ENCODE measurements at regions not wholly inside any gene's neighbourhood (a gene's known extent, or its start where the extent isn't known, plus 50 kb on each side); places are given as distances from the start of the nearest gene placed in this dataset.

DNA sequence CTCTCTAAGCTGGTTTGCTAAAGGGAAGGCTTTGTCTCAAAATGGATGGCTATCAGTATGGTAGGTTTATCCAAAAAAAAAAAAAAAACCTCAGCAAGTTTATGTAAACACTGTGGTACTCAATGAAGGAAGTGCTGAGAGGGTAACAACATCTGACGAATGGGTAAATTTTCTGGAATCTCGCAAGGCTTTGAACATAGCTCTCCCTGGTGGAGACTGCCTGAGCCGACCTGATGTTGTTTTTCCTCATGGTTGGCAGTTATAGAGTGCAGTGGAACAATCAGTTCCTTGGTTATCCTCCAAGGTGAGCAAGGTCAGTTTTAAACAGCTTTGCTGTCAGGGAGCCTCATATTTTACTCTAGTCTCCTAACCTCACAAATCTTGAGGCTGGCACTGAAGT, 94.6 kb downstream of the ZPLD1 start:
- DNase-seq, result peak; percentile 75

DNA sequence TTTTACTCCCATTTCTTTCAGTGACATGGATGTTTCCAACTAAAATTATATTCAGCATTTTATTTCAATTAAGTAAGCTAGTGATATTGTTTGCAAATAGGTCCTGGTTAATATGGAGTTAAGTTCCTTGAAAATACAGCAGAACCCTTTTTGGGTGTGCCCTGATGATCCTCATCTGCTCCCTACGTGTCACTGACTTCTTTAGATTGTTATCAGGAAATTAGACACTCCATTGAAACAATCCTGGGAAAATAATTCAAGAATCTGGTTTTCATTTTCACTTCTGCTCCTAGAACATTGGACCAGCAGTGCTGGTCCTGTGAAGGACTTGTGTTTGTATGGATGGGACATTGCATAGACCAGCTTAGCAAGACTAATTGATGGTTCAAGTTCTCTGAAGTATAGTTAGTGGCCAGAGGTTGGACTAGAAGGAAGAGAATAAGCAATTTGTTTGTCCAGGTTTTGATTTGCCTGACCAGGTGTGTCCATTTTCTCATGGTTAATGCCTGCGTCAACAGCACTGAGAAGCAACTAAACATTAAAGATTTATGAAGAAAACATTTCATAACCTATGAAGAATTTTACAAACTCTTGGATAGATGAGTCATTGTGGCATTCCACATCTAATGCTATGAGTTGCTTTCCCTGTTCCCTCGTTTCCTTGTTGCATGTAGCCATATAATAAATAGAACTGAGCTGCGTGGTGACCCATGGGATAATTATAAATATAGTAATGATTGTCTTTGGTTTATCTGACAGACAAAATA, 95.8 kb downstream of the ZPLD1 start:
- DNase-seq, result no peak

DNA sequence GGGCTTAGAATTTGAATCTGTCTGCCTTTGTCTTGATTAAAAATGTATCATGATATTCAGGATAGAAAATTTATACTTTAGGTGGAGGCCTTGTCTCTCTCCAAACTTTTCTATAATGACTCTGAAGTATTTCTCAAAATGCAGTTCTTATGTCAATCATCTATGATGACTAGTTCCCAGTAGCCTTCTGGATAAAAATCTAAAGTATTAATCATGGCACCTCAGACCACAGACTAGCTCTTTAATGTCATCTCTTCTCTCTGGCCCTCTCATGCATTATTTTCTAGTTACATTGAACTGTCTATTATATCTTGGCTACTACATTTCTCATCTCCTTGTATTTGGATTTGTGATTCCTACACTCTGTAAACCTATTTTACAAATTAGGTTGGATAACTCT, 96.9 kb downstream of the ZPLD1 start:
- no peak for DNase-seq

DNA sequence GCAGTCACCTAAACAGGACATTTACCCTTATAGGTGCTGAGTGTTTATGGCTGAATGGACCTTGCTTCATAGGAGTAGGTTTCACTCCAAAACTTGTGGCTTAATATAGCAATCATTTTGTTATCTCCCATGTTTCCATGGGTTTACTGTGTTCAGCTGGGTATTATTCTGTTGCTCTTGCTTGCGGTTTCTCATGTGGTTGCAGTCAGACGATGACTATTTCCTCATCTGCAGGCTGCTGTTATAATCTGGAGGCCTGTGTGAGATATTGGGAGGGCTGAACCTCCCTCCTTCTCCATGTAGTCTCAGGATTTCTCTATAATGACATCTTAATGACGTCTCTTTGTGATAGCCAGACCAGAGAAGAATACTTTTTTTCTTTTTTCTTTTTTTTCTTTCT, 98.1 kb downstream of the ZPLD1 start:
- no peak for DNase-seq

DNA sequence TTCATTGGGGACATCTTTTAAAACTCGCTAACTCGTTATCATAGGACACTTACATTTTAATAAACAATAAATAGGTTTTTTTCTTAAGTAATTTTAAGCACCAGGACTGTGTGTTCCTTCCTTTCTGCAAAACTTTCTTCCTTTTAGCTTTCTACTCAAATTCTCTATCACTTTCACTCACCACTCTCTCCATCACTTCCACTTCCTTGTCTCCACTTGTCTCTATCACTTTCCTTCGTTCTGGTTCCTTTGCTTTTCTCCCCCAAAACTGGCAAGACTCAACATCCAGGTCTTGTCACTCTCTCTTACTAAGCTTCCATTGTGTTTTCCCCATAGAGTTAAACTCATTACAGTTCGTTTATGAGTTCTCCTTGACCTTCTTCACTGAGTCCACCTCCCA, 99.0 kb downstream of the ZPLD1 start:
- DNase-seq, result no peak

DNA sequence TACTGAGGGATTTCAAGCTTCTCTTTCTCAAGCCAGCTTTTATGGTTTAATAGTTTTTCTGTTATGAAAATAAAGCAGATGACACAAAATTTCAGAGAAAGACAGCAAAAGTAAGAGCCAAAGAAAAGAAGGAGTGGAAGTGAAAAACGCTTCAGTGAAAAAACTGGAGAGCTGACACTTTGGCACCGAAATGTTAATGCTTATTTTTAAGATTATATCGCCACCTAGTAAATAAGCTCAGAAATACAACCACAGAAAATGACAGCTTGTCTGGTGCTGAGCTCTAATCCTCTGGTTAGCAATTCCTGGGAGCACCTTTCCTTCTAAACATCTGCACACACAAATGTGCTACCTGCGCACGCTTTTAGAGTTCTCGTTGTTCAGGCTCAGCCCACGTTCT, 101.6 kb downstream of the ZPLD1 start:
- peak; percentile 94 for DNase-seq

DNA sequence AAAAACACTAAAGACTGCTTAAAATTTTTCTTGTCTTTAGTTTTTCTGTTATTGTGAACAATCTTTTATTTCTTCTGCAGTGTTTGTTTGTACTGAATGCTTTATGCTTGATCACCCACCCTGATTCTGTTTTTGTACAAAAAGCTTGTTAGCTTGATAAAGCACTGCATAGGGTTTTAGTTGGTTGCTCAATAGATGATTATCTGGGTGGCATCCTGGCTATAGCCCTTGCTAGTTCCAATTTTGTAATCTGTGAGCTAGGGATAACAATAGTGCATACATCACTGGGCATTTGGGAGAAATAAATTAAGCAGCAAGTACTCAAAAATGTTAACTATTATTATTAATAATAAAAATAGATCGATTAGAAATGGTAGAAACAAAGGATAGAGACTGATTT, 102.3 kb downstream of the ZPLD1 start:
- peak; percentile 10 for DNase-seq

DNA sequence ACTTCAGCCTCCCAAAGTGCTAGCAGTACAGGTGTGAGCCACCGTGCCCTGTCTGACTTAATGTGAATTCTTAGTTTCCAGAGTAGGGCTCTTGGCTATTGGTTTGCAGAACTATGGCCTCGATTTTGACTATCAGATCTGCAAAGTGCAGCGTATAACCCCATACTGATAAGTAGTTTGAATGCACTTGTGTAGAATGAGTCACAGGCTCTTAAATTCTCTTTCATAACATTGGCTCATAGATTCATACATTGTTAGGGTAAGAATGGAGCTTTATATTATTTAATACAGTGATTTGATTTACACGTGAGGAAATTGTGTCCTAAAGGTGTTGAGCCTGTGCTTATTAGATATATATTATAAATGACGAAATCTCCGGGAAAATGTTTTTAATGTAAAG, 109.9 kb downstream of the ZPLD1 start:
- no peak for DNase-seq

DNA sequence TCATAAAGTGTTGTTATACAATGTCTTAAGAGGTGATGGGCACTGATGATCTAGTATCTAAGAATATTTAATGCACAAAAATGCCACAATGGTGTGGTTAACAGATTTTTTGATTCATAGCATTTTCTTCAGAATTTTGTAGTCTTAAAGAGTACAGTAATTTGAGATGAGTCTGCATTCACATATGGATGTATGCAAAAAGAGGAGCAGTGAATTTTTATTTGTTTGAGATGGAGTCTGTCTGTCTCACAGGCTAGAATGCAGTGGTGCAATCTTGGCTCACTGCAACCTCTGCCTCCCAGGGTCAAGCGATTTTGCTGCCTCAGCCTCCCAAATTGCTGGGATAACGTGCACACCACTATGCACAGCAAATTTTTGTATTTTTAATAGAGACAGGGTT, 110.5 kb downstream of the ZPLD1 start:
- no peak for DNase-seq

DNA sequence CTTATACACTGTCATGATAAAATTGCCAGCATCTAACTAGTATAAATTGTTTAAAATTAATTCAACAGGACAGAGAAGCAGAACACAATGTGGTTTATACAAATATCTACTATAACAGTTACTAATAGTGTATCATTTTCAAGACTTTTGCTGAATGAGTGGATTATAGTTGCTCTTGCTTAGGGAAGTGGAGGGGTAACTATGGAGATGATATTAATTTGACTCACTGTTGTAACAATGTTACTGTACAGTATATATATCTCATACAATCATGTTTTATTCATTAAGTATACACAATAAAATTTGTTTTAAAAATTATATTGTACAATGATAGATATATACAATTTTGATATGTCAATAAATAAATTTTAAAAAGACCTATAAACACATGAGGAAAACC, 119.1 kb downstream of the ZPLD1 start:
- no peak for DNase-seq

DNA sequence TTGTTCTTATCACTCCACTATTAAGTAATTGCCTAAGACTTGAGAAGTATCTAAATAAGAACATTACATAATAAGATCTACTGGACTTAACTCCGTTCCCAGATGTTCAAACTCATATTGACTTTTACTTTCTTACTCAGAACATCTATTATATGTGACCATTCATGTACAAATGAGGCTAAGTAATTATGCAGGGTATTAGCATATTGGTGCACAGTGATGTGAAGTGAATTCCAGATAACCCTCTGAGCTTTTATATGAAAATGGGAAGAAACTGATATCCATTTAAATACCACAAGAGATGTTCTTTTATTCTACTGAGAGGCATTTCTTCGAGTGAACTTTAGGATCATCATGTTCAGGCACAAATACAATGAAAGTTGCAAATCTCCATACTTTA, 135.7 kb downstream of the ZPLD1 start:
- DNase-seq, result peak; percentile 42

DNA sequence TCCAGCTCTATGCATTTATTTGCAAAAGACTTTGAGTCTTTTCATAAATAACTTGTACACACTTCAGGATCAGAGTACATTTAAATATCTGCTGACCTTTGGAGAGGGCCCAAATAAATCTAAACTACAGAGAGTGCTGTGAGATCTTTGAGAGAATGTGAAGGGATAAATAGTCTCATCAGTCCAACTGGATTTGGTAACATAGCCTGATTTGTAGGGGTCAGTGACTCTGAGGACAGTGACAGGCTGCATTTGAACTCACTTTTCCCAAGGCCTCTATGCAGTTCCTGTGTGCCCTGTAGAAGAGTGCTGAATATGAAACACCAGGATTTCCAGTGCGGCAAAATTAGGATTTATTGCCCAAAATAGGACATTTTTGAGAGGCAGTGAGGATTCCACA, 136.2 kb downstream of the ZPLD1 start:
- no peak for DNase-seq

DNA sequence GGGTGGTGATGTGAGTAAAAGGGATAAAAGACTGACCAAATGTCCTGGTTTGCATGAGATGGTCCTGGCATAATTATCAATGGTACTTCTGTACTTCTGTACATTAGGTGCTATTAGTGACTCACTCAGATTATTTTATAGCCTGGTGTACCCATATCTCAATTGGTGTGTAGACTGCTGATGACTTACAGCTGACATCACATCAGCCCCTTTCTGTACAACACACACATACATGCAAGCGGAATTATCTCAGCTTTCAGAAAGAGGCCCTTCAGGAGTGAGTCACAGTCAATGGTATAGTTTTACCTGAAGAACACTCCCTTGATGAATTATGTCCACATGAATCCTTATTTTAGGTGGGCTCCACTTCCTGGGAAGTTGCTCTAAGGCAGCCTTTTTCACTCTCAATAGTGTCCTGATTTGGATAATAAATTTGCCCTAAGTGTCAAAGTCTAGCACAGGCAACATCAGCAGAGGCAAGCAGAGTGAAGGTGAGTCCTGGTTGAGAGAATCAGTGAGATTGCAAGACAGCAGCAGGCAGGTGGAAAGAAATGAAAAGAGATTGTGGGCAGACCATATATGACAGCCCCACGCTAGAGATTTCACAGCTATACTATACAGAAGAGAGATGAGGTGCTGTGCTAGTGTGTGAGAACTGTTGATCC, 137.0 kb downstream of the ZPLD1 start:
- DNase-seq, result no peak

DNA sequence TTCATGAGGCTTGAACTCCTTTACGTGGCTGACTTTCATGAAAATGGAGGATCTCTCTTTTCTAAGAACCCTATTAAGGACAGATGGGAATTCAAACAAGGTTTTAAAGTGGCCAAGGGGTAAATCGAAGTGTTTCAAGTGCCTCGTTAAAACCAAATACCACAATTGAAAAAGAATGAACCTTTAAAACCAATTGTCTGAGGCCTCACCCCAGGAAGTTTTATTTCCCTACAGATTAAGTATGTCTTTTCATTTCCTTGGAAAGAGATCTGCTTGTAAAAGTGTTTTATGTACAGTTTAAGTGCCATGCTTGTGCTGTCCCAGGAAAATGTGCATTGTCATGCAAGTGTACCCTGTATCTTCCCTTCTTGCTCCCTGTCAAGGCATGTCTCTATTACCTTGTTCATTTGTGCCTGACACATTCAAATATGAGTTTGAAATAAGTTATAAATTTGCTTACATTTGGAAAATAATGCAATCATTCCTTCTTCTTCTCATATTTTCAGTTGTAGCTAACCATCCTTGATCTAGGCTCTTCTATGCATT, 138.7 kb downstream of the ZPLD1 start:
- DNase-seq, result no peak

DNA sequence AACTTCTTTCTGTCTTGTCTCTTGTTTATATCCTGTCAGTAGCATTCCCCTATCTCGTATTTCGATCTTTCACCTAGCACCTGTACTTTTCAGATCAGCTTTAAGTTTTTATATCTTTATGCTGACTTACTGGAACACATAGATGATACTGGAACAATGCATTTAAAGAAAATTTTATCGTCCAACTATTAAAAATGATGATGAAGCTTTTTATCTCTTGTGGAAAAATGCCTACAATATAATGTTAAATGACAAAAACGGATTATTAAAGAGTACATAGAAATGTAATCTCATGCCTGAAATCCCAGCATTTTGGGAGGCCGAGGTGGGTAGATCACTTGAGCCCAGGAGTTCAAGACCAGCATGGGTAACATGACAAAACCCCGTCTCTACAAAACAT, 139.5 kb downstream of the ZPLD1 start:
- DNase-seq, result no peak

DNA sequence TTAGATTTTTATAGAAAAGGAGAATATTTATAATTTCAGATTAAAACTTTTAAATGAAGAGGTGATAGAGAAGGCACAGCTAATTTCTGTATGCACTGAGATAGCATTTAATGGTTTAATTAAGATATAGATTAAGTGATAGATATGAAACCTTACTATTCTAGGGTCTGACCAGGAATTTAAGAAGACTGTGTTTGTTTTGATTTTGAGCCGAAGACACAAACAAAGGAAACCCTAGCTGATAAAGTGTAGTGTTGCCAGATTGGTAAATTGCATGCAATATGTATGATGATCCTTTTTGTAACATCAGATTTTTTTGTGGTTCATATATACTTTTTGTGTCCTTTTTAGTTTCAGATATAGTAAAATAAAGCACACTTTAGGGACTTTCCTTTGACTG, 141.8 kb downstream of the ZPLD1 start:
- no peak for DNase-seq

DNA sequence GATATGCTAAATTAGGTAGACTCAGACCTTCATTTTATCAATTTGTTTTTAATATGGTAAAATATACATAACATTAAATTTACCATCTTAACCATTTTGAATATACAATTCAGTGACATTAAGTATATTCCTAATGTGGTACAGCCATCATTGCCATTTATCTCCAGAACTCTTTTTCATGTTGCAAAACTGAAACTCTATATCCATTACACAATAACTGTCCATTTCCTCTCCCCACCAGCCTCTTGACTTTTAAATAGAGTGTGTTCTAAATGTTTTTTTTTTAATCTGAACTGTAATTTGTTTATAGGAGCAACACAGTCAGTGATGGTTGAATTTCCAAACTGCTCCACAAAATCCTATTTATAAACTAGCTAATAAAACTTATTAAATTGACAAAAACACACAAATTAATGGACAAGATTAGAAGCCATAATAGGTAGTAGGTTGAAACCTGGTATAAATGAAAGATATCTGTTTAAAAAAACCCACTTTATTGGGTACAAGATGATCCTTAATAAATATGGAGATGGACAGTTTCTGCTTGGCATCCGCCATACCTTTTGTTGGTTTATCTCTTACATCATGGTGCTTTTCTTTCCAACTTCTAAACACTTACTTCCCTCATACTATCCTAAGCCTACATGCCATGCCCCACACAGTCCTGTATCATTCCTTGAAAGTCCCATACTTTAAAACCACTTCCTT, 142.4 kb downstream of the ZPLD1 start:
- no peak for DNase-seq

DNA sequence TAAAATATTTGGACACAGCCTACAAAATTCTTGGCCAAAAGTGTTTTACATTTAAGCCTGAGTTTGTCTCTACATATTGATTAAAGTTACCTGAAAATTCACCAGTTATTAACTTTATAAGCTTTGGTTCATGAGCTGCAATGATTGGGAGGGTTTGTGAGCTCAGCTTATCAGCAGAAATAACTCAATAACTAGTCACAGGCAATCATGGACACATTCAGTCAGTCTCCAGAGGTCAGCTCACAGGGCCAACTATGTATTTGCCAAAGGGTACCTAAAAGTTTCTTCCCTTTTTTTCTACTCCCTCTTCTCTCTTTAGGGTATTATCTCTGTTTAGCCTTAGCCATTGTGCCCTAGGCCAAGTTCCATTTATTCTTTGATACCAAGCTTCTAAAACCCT, 145.9 kb downstream of the ZPLD1 start:
- no peak for DNase-seq

DNA sequence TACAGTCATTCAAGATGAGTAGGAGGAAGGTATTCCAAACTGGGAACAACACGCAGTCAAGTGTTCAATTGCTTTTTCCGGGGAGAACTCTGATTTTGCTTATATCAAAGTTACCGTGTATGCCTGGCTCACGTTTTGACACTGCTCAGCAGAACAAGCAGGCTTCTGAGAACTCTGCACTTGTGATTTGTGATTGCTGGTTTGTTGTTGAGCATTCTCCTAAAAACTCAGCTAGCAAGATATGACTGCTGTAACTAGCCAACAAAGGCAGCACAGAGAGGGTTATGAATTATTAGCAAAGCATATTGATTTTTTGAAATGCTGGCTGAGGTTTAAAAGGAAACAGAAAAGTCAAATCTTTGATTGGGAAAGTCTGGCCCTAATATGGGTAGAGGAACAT, 151.7 kb downstream of the ZPLD1 start:
- DNase-seq, result no peak

DNA sequence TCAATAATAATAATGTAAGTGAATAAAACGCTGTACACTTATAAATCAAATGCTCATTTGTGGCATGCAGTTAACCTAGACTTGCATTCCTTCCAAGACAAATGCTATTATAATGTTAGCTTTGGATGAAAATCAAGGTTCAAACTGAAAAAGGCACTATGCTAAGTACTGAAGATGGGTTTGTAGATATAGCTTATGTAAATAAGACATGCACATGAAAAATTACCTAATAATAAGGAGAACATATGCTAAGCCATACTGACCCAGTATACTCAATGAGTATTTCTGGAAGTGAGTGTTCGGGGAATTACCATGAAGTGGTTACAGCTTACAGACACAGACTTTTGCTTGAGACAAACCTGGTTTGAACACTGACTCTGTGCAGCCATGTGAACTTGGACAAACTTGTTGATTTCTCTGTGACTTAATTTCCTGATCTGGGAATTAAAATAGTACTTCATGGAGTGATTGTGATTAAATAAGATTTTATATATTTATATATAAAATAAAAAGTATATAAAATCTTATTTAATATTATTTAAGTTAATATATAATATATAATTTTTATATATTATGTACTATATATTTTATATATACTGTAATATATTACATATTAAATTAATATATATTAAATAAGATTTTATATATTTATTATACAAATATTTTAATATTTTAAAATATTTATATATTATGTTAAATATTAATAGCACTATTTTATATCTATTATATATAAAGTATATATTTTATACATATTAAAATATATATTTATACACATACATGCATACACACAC, 159.2 kb downstream of the ZPLD1 start:
- DNase-seq, result no peak

DNA sequence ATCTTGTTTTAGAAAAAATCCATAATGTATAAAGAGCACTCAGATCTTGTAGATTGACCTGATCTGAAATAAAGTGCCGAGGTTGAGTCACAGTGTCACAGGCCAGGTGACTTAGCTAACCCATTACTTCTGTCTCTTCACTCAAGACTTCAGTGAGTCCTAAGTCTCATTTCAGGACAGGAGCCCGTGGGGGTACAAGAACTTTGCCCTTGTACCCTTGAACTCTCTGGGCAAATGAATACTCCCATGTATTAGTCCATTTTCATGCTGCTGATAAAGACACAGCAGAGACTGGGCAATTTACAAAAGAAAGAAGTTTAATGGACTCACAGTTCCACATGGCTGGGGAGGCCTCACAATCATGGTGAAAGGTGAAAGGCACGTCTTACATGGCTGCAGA, 160.2 kb downstream of the ZPLD1 start:
- no peak for DNase-seq

DNA sequence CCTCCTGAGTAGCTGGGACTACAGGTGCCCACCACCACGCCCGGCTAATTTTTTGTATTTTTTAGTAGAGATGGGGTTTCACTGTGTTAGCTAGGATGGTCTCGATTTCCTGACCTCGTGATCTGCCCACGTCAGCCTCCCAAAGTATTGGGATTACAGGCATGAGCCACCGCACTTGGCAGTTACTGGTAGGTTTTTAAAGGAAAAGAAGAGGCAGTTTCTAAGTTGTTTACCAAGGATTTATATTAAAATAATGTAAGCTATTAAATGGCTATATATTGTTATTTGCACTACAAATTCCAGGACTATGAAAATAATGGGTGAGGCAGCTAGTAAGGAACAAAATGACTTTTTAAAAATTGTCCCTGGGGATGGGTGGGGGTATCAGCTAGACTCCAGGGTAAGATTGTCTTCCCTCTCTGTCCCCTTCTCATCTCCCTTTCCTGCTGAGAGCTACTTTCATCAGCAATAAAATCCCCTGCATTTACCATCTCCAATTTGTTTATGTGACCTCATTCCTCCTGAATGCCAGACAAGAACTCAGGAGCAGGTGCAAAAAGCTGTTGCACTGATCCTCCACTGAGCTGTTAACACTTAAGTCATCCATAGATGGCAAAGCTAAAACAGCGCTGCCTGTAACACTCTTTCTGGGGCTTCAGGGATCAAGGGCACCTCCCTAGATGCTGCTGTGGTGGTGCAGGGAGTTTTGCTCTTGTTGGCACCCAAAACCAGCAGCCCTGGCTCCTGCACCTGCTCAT, 165.2 kb downstream of the ZPLD1 start:
- no peak for DNase-seq

All from NCI-H82 (cell line).